PC-3 (cell line): ENCODE measurements at regions not wholly inside any gene's neighbourhood (a gene's known extent, or its start where the extent isn't known, plus 50 kb on each side); places are given as distances from the start of the nearest gene placed in this dataset.

Source experiments
- ATAC-seq: fragments of 200-7000 bp; cut with Tn5 transposase; 2 replicates; pipeline ENCODE4 v1.9.1; 2020; ENCODE audit warnings: mild to moderate bottlenecking, moderate library complexity
- BruUV-seq: library from RNA; stranded (reverse); fragments of 400-500 nt; replicated peaks from 2 replicates; lab custom pipeline; 2021; lab: Mats Ljungman, UMichigan
- CTCF ChIA-PET: fragments of 300-600 bp; sonication (Branson Sonifier 250); formaldehyde crosslinking; loops from one replicate; lab custom pipeline; 2022; ENCODE audit warnings: antibody characterized with exemption; lab: Charles Lee
- POLR2A ChIA-PET: fragments of 300-600 bp; sonication (Branson Sonifier 250); formaldehyde crosslinking; loops from one replicate; lab custom pipeline; 2022; ENCODE audit warnings: antibody characterized with exemption; ENCODE audit not compliant: unreplicated experiment; lab: Charles Lee
- DNase-seq: peaks from one replicate; pipeline ENCODE4 v3.0.0-alpha.2; 2015
- H2AFZ ChIP-seq: fragments of 300-600 bp; sonication (generic); 2 replicates; pipeline ENCODE4 v1.6.0; 2016; ENCODE audit warnings: antibody characterized with exemption, low read length
- H3F3A ChIP-seq: fragments of 300-600 bp; sonication (generic); one replicate; pipeline ENCODE4 v1.6.0; 2017; ENCODE audit warnings: antibody characterized with exemption, low read length, control low read depth, mild to moderate bottlenecking; ENCODE audit not compliant: unreplicated experiment
- H3K27ac ChIP-seq: fragments of 300-600 bp; sonication (generic); 2 replicates; pipeline ENCODE4 v1.5.1; 2016; ENCODE audit warnings: mild to moderate bottlenecking, low read length
- H3K27me3 ChIP-seq: fragments of 300-600 bp; sonication (generic); 2 replicates; pipeline ENCODE4 v1.6.1; 2016; ENCODE audit warnings: low read length, mixed read lengths
- H3K36me3 ChIP-seq: fragments of 300-600 bp; sonication (generic); 2 replicates; pipeline ENCODE4 v1.6.1; 2016; ENCODE audit warnings: low read depth, mixed run types, low read length, mixed read lengths
- H3K4me1 ChIP-seq: fragments of 300-600 bp; sonication (generic); 2 replicates; pipeline ENCODE4 v1.5.1; 2016; ENCODE audit warnings: low read length; ENCODE audit not compliant: insufficient read depth
- H3K4me2 ChIP-seq: fragments of 300-600 bp; sonication (generic); 2 replicates; pipeline ENCODE4 v1.6.0; 2016; ENCODE audit warnings: low read length
- H3K4me3 ChIP-seq: fragments of 300-600 bp; sonication (generic); 2 replicates; pipeline ENCODE4 v1.5.1; 2016; ENCODE audit warnings: mild to moderate bottlenecking, low read length, mixed read lengths
- H3K79me2 ChIP-seq: fragments of 300-600 bp; sonication (generic); 2 replicates; pipeline ENCODE4 v1.6.1; 2017; ENCODE audit warnings: low read length, mixed read lengths
- H3K9ac ChIP-seq: fragments of 300-600 bp; sonication (generic); 2 replicates; pipeline ENCODE4 v1.6.0; 2016; ENCODE audit warnings: mild to moderate bottlenecking, low read length
- H3K9me2 ChIP-seq: fragments of 300-600 bp; sonication (generic); replicated peaks from 2 replicates; pipeline ENCODE4 v1.6.1; 2016; ENCODE audit warnings: mixed run types, low read length, mixed read lengths
- H3K9me3 ChIP-seq: fragments of 300-600 bp; sonication (generic); 2 replicates; pipeline ENCODE4 v1.6.1; 2016; ENCODE audit warnings: low read length, mixed read lengths
- H4K20me1 ChIP-seq: fragments of 300-600 bp; sonication (generic); 2 replicates; pipeline ENCODE4 v1.6.1; 2016; ENCODE audit warnings: low read length, mixed read lengths
- EZH2 ChIP-seq: fragments of 300-600 bp; sonication (generic); IDR thresholded peaks from one replicate; pipeline ENCODE4 v1.6.1; 2017; ENCODE audit warnings: antibody characterized with exemption, mild to moderate bottlenecking, low read length; ENCODE audit not compliant: unreplicated experiment
- EZH2phosphoT487 ChIP-seq: fragments of 300-600 bp; sonication (generic); IDR thresholded peaks from 2 replicates; pipeline ENCODE4 v1.6.1; 2018; ENCODE audit warnings: mild to moderate bottlenecking, antibody characterized with exemption, low read length, borderline replicate concordance
- intact Hi-C: fragments of 100-400 bp; cut with micrococcal nuclease; formaldehyde crosslinking; loops from 2 replicates; pipeline ENCODE4 v1.9.0; 2023
- TF ChIP-seq, protein P1 (sequence below): fragments of 300-600 bp; sonication (generic); conservative IDR thresholded peaks from 2 replicates; pipeline ENCODE4 v1.5.1; 2017; ENCODE audit warnings: antibody characterized with exemption, low read depth, mild to moderate bottlenecking, low read length

DNA sequence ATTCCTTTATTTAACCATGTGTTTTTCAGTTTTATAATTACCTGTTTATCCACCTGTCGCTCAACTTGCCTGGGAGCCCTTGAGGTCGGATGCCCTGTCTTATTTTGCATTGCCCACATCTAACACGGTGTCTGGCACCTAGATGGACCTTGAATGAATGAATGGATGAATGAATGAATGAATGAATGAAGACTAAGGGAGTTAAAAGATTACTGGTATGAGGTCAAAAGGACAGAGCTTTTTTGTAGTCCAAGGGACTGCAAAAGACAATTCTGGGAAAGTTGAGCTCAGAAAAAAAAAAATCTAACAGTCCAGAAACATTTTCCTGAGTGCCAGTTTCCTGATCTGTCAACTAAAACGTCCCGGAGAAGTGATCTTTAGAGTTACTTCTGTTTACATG lies 244.6 kb upstream of the MYOCD start:
- Histone ChIP-seq H3K4me2 (no peak overlapping the region), H3K36me3 (no peaks in the 10 kb centered on the region), H3K4me3 (no peak overlapping the region), H4K20me1 (no peaks in the 10 kb centered on the region), H3K27ac (no peak overlapping the region), H3K9me3 (0 out of 2 replicates have a peak, but pooled peaks cover 8% of the 10 kb centered on the region), H3K4me1 (no peaks in the 10 kb centered on the region), H3K79me2 (no peaks in the 10 kb centered on the region), H3K9ac (no peak overlapping the region), H2AFZ (no peak overlapping the region), H3F3A (no peaks in the 10 kb centered on the region), H3K27me3 (peaks cover 17% of the 10 kb centered on the region), H3K9me2 (no peaks in the 10 kb centered on the region)
- ATAC-seq (no peak), DNase-seq (no peak)
- intact Hi-C loops, result no loop called here
- TF ChIP-seq EZH2, result no peak
- no peak for TF ChIP-seq EZH2phosphoT487
- TF ChIP-seq, protein P1, sequence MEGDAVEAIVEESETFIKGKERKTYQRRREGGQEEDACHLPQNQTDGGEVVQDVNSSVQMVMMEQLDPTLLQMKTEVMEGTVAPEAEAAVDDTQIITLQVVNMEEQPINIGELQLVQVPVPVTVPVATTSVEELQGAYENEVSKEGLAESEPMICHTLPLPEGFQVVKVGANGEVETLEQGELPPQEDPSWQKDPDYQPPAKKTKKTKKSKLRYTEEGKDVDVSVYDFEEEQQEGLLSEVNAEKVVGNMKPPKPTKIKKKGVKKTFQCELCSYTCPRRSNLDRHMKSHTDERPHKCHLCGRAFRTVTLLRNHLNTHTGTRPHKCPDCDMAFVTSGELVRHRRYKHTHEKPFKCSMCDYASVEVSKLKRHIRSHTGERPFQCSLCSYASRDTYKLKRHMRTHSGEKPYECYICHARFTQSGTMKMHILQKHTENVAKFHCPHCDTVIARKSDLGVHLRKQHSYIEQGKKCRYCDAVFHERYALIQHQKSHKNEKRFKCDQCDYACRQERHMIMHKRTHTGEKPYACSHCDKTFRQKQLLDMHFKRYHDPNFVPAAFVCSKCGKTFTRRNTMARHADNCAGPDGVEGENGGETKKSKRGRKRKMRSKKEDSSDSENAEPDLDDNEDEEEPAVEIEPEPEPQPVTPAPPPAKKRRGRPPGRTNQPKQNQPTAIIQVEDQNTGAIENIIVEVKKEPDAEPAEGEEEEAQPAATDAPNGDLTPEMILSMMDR, result no peak
- CTCF ChIA-PET, result no interaction called here
- BruUV-seq, result no TSS peak
- POLR2A ChIA-PET, result no interaction called here

DNA sequence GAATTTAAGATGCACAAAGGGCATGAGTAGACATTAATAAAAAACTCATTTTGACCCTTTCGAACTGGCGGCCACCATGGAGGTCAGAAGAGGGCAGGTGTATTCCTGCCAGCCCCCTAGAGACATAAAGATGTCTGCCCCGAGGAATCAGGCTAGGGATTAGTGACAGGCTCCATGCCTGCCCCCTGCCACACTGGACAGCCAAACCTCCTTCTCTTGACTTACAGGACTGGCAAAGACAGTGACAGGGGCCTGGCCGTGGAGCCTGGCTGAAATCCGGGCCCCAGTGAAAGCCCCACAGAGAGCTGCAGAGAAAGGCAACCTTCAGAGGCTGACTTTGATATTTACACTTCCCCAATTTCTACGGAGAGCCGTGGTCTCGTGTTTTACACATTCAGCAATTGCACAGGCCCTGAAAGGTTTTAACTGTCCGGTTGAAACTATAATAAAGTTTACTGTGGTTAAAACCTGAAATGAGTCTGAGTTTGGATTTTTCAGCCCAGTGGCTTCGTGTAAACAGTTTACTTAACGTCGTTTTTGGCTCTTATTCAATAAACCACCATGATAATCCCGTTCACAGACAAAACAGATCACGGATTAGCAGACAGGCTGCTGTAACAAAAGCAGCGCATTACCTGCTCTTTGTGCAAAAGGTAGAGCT lies 243.9 kb upstream of the MYOCD start:
- no peak for ATAC-seq
- no peak overlapping the region for H3K9ac ChIP-seq
- ChIA-PET CTCF (no interaction called here), POLR2A (no interaction called here)
- intact Hi-C loops, result no loop called here
- H3K36me3 ChIP-seq, result no peaks in the 10 kb centered on the region
- peaks cover 17% of the 10 kb centered on the region for H3K27me3 ChIP-seq
- no peak overlapping the region for H3K4me3 ChIP-seq
- no peak overlapping the region for H2AFZ ChIP-seq
- no peak overlapping the region for H3K4me2 ChIP-seq
- H3K79me2 ChIP-seq, result no peaks in the 10 kb centered on the region
- H4K20me1 ChIP-seq, result no peaks in the 10 kb centered on the region
- TF ChIP-seq, protein P1, result no peak
- no peak for TF ChIP-seq EZH2phosphoT487
- no peak for TF ChIP-seq EZH2
- no peak for DNase-seq
- H3K27ac ChIP-seq, result no peak overlapping the region
- no peaks in the 10 kb centered on the region for H3F3A ChIP-seq
- BruUV-seq, result no TSS peak
- H3K9me2 ChIP-seq, result no peaks in the 10 kb centered on the region
- 0 out of 2 replicates have a peak, but pooled peaks cover 8% of the 10 kb centered on the region for H3K9me3 ChIP-seq
- no peaks in the 10 kb centered on the region for H3K4me1 ChIP-seq

DNA sequence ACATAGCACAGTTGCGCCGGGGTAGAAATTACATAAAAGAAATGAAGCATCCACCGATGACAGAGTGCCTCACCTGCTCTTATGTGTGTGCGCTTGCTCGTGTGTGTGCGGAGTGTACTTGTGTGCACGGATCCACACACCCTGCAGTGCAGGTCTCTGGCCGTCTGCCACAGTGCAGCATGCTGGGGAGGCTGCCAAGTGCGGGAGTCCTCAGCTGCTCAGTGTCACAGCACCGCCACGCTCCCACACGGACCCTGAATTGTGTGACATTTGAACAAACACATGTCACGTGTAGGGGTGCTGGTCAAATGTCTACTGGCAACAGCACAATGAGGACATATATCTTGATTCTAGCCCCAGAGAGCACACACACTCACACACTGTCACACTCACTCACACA lies 243.0 kb upstream of the MYOCD start:
- CTCF ChIA-PET, result no interaction called here

More for the DNA sequence above, 243.0 kb upstream of the MYOCD start:
- Histone ChIP-seq H3K79me2 (no peaks in the 10 kb centered on the region), H3K9me3 (0 out of 2 replicates have a peak, but pooled peaks cover 8% of the 10 kb centered on the region), H3K4me2 (no peak overlapping the region), H3K9me2 (no peaks in the 10 kb centered on the region), H4K20me1 (no peaks in the 10 kb centered on the region), H3K27me3 (peaks cover 17% of the 10 kb centered on the region), H2AFZ (no peak overlapping the region), H3K36me3 (no peaks in the 10 kb centered on the region), H3K4me1 (no peaks in the 10 kb centered on the region), H3K4me3 (no peak overlapping the region), H3K9ac (no peak overlapping the region), H3F3A (no peaks in the 10 kb centered on the region), H3K27ac (no peak overlapping the region)
- DNase-seq, result no peak
- no peak for TF ChIP-seq EZH2
- intact Hi-C loops, result no loop called here
- ATAC-seq, result no peak
- no TSS peak for BruUV-seq
- POLR2A ChIA-PET, result no interaction called here
